GM12891 (cell line): ENCODE measurements at regions not wholly inside any gene's neighbourhood (a gene's known extent, or its start where the extent isn't known, plus 50 kb on each side); places are given as distances from the start of the nearest gene placed in this dataset.

Experiments
- PAX5 ChIP-seq: IDR thresholded peaks from 2 replicates; pipeline ENCODE4 v1.6.1; 2011; ENCODE audit warnings: low read length, moderate library complexity, mild to moderate bottlenecking; ENCODE audit not compliant: insufficient read depth, severe bottlenecking
- POLR2A ChIP-seq: IDR thresholded peaks from 2 replicates; pipeline ENCODE4 v1.6.1; 2011; ENCODE audit warnings: low read depth, low read length, control low read depth
- POLR2AphosphoS5 ChIP-seq: IDR thresholded peaks from 2 replicates; pipeline ENCODE4 v1.6.1; 2011; ENCODE audit warnings: low read depth, low read length, control low read depth
- SPI1 ChIP-seq: IDR thresholded peaks from 2 replicates; pipeline ENCODE4 v1.6.1; 2011; ENCODE audit warnings: low read depth, low read length, control low read depth
- TAF1 ChIP-seq: IDR thresholded peaks from 2 replicates; pipeline ENCODE4 v1.6.1; 2011; ENCODE audit warnings: low read depth, low read length, control low read depth

DNA sequence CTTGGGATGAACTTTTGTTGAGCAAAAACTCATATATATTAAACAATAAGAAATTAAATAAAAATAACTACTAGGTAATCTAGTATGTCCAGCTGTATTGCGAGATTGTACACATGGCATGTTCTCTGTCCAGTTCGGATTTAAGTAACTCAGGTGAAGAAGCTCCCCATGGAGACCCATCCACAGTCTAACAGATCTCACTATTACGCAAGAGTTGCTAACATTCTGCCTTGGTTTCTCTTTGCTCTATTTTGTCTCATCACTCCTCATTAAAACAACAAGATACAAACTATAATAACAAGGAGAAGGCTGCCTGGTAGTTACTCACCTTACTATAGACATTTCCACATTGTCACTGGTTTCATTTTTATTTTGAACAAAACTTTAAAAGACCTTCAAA lies 1372.3 kb upstream of the CELF2 start:
- TF ChIP-seq POLR2A, result no peak
- no peak for TF ChIP-seq POLR2AphosphoS5
- no peak for TF ChIP-seq PAX5
- TF ChIP-seq SPI1, result no peak
- no peak for TF ChIP-seq TAF1
